H1 (cell line): ENCODE measurements at regions not wholly inside any gene's neighbourhood (a gene's known extent, or its start where the extent isn't known, plus 50 kb on each side); places are given as distances from the start of the nearest gene placed in this dataset.

Source experiments
- CTCF ChIA-PET: fragments of 300-600 bp; sonication (Branson Sonifier 250); formaldehyde crosslinking; loops from one replicate; lab custom pipeline; 2021; ENCODE audit not compliant: partially characterized antibody; lab: Charles Lee
- POLR2A ChIA-PET: fragments of 300-600 bp; sonication (Branson Sonifier 250); formaldehyde crosslinking; loops from one replicate; lab custom pipeline; 2021; ENCODE audit warnings: inconsistent platforms; ENCODE audit not compliant: partially characterized antibody; lab: Charles Lee
- DNase-seq, 2 experiments: peaks; one replicate each; pipeline versions ENCODE4 v3.0.0 to v3.0.0-alpha.2; 2010 to 2022; ENCODE audit warnings: low spot score in 2 of 2, low read depth in 1 of 2, mixed read lengths in 1 of 2
- FAIRE-seq: peaks from 2 replicates; lab custom pipeline; 2011; peaks lifted over from hg19 to GRCh38; lab: Jason Lieb, UNC
- H2AFZ ChIP-seq: 2 replicates; pipeline ENCODE4 v1.8.1; 2012; ENCODE audit warnings: low read length, inconsistent platforms
- H2AK5ac ChIP-seq: 2 replicates; pipeline ENCODE4 v1.6.1; 2013; ENCODE audit warnings: low read depth, low read length
- H2BK120ac ChIP-seq: replicated peaks from 2 replicates; pipeline ENCODE3; 2013; ENCODE audit warnings: low read depth, low read length, inconsistent platforms
- H2BK12ac ChIP-seq: 2 replicates; pipeline ENCODE4 v1.6.1; 2013; ENCODE audit warnings: low read depth, low read length
- H2BK15ac ChIP-seq: 2 replicates; pipeline ENCODE4 v1.6.1; 2013; ENCODE audit warnings: low read length
- H2BK20ac ChIP-seq: 2 replicates; pipeline ENCODE4 v1.6.1; 2013; ENCODE audit warnings: low read length
- H2BK5ac ChIP-seq: 2 replicates; pipeline ENCODE4 v1.6.1; 2013; ENCODE audit warnings: low read depth, low read length
- H3K14ac ChIP-seq: 2 replicates; pipeline ENCODE4 v1.6.1; 2013; ENCODE audit warnings: inconsistent platforms; ENCODE audit not compliant: insufficient read length
- H3K18ac ChIP-seq: 2 replicates; pipeline ENCODE4 v1.6.1; 2013; ENCODE audit warnings: low read length; ENCODE audit errors: extremely low read depth
- H3K23ac ChIP-seq: 2 replicates; pipeline ENCODE4 v1.6.1; 2013; ENCODE audit warnings: inconsistent platforms; ENCODE audit not compliant: insufficient read length
- H3K23me2 ChIP-seq: 2 replicates; pipeline ENCODE4 v1.6.1; 2013; ENCODE audit warnings: low read depth, low read length
- H3K27ac ChIP-seq: 2 replicates; pipeline ENCODE4 v1.6.1; 2011; ENCODE audit warnings: low read depth, low read length, inconsistent platforms
- H3K27me3 ChIP-seq, 4 experiments: replicated peaks in 1 of 4; 1 replicate in 1 of 4; 2 replicates in 3 of 4; pipeline versions ENCODE4 v1.6.1 to v1.8.1; 2011 to 2013; ENCODE audit warnings: low read length in 3 of 4, mild to moderate bottlenecking in 3 of 4, inconsistent platforms in 2 of 4, mixed read lengths in 2 of 4, moderate library complexity in 1 of 4; ENCODE audit not compliant: control insufficient read depth in 3 of 4, insufficient read depth in 3 of 4; ENCODE audit errors: extremely low read depth in 1 of 4
- H3K36me3 ChIP-seq, 4 experiments: 2 replicates each; pipeline versions ENCODE4 v1.6.1 to v1.8.1; 2011 to 2013; ENCODE audit warnings: mild to moderate bottlenecking in 4 of 4, low read length in 3 of 4, moderate library complexity in 2 of 4, control low read depth in 1 of 4, inconsistent platforms in 1 of 4; ENCODE audit not compliant: insufficient read depth in 4 of 4, control insufficient read depth in 2 of 4
- H3K4ac ChIP-seq: replicated peaks from 2 replicates; pipeline ENCODE3; 2013; ENCODE audit warnings: low read length, low read depth, mixed read lengths, inconsistent platforms; ENCODE audit not compliant: insufficient read length
- H3K4me1 ChIP-seq, 4 experiments: replicated peaks in 1 of 4; 1 replicate in 1 of 4; 2 replicates in 3 of 4; pipeline versions ENCODE4 v1.6.1 to v1.8.1; 2011 to 2013; ENCODE audit warnings: low read length in 3 of 4, inconsistent platforms in 2 of 4, mixed read lengths in 1 of 4; ENCODE audit not compliant: insufficient read depth in 4 of 4, control insufficient read depth in 3 of 4
- H3K4me2 ChIP-seq, 2 experiments: 2 replicates each; pipeline versions ENCODE4 v1.6.1 to v1.8.1; 2011 to 2013; ENCODE audit warnings: low read depth in 2 of 2, low read length in 2 of 2, control low read depth in 1 of 2, inconsistent platforms in 1 of 2, mild to moderate bottlenecking in 1 of 2; ENCODE audit not compliant: insufficient read depth in 1 of 2
- H3K4me3 ChIP-seq, 4 experiments: fragments of 200-600, 300-600 bp in 1 of 4; sonication (generic), shearing (Covaris generic), sonication (Bioruptor Twin) in 1 of 4; 2 replicates each; pipeline versions ENCODE4 v1.5.1 to v1.8.1; 2011 to 2016; ENCODE audit warnings: low read length in 4 of 4, low read depth in 3 of 4, control low read depth in 2 of 4, inconsistent platforms in 2 of 4, mild to moderate bottlenecking in 2 of 4, mixed read lengths in 1 of 4, moderate library complexity in 1 of 4; ENCODE audit not compliant: insufficient read depth in 2 of 4; ENCODE audit errors: extremely low read depth in 1 of 4
- H3K56ac ChIP-seq: replicated peaks from 2 replicates; pipeline ENCODE3; 2013; ENCODE audit warnings: low read depth, mild to moderate bottlenecking, mixed read lengths, low read length, inconsistent platforms; ENCODE audit not compliant: insufficient read length
- H3K79me1 ChIP-seq: 2 replicates; pipeline ENCODE4 v1.6.1; 2013; ENCODE audit warnings: low read depth, low read length, control low read depth
- H3K79me2 ChIP-seq, 2 experiments: 2 replicates each; pipeline versions ENCODE4 v1.6.1 to v1.8.1; 2012 to 2013; ENCODE audit warnings: low read length in 2 of 2, mild to moderate bottlenecking in 2 of 2, inconsistent platforms in 1 of 2; ENCODE audit not compliant: insufficient read depth in 2 of 2, control insufficient read depth in 1 of 2
- H3K9ac ChIP-seq, 4 experiments: replicated peaks in 1 of 4; 1 replicate in 1 of 4; 2 replicates in 3 of 4; pipeline versions ENCODE4 v1.6.1 to v1.8.1; 2011 to 2013; ENCODE audit warnings: low read depth in 3 of 4, low read length in 3 of 4, control low read depth in 2 of 4, mild to moderate bottlenecking in 2 of 4, moderate library complexity in 2 of 4, inconsistent platforms in 1 of 4; ENCODE audit errors: extremely low read depth in 1 of 4
- H3K9me3 ChIP-seq, 2 experiments: 2 replicates each; pipeline versions ENCODE4 v1.6.1 to v1.8.1; 2012 to 2013; ENCODE audit warnings: mild to moderate bottlenecking in 2 of 2, moderate library complexity in 2 of 2, control low read depth in 1 of 2, inconsistent platforms in 1 of 2, low read depth in 1 of 2, low read length in 1 of 2, mixed read lengths in 1 of 2; ENCODE audit not compliant: insufficient read depth in 2 of 2
- H4K20me1 ChIP-seq, 2 experiments: replicated peaks in 1 of 2; 2 replicates each; pipeline versions ENCODE3 to v1.8.1; 2011 to 2013; ENCODE audit warnings: inconsistent platforms in 2 of 2, low read length in 2 of 2, mild to moderate bottlenecking in 1 of 2; ENCODE audit not compliant: insufficient read depth in 2 of 2, control insufficient read depth in 1 of 2
- H4K5ac ChIP-seq: 2 replicates; pipeline ENCODE4 v1.6.1; 2013; ENCODE audit warnings: low read length, low read depth, mixed read lengths, inconsistent platforms; ENCODE audit not compliant: insufficient read length
- H4K8ac ChIP-seq: 2 replicates; pipeline ENCODE4 v1.8.0; 2013; ENCODE audit warnings: mild to moderate bottlenecking, moderate library complexity, low read length, inconsistent platforms; ENCODE audit not compliant: insufficient read depth; ENCODE audit errors: extremely low read depth
- H4K91ac ChIP-seq: replicated peaks from 2 replicates; pipeline ENCODE3; 2013; ENCODE audit warnings: low read length, mixed read lengths, inconsistent platforms; ENCODE audit not compliant: insufficient read length
- E2F6 ChIP-seq: IDR thresholded peaks from 2 replicates; pipeline ENCODE4 v1.6.1; 2012; ENCODE audit warnings: inconsistent platforms
- EP300 ChIP-seq, 2 experiments: IDR thresholded peaks; 1 replicate in 1 of 2; 2 replicates in 1 of 2; pipeline ENCODE4 v1.6.1; 2011 to 2012; ENCODE audit warnings: low read depth in 2 of 2, low read length in 2 of 2, mild to moderate bottlenecking in 2 of 2, borderline replicate concordance in 1 of 2, inconsistent platforms in 1 of 2, moderate library complexity in 1 of 2
- FOSL1 ChIP-seq: IDR thresholded peaks from 2 replicates; pipeline ENCODE4 v1.6.1; 2011; ENCODE audit warnings: mild to moderate bottlenecking, low read depth, low read length, moderate library complexity; ENCODE audit not compliant: insufficient read depth
- KDM1A ChIP-seq: fragments of 200-600, 300-600 bp; sonication (generic); IDR thresholded peaks from 2 replicates; pipeline ENCODE4 v1.7.1; 2016; ENCODE audit warnings: mild to moderate bottlenecking, low read length, borderline replicate concordance
- KDM4A ChIP-seq: IDR thresholded peaks from one replicate; pipeline ENCODE4 v1.7.1; 2012; ENCODE audit warnings: low read depth, mild to moderate bottlenecking, moderate library complexity, low read length, inconsistent platforms; ENCODE audit not compliant: severe bottlenecking
- MAX ChIP-seq: IDR thresholded peaks from 2 replicates; pipeline ENCODE4 v1.6.1; 2012; ENCODE audit warnings: inconsistent platforms
- NANOG ChIP-seq: IDR thresholded peaks from 2 replicates; pipeline ENCODE4 v1.6.1; 2011; ENCODE audit warnings: low read length, low read depth, mild to moderate bottlenecking, inconsistent platforms; ENCODE audit not compliant: insufficient read depth, poor library complexity, severe bottlenecking
- POU5F1 ChIP-seq: IDR thresholded peaks from 2 replicates; pipeline ENCODE4 v1.6.1; 2011; ENCODE audit warnings: low read depth, mild to moderate bottlenecking, low read length, moderate library complexity
- SP2 ChIP-seq: IDR thresholded peaks from 2 replicates; pipeline ENCODE4 v1.6.1; 2012; ENCODE audit warnings: mild to moderate bottlenecking, low read length, inconsistent platforms
- WGBS, 2 experiments: shearing (Covaris generic) in 1 of 2; methylation state at CpG; one replicate each; pipeline versions ENCODE4 v1.1.6 to v1.1.7; 2013 to 2015; ENCODE audit warnings: low lambda C conversion rate in 2 of 2, mixed read lengths in 2 of 2, inconsistent platforms in 1 of 2, low coverage in 1 of 2, missing lambda C conversion rate in 1 of 2; ENCODE audit not compliant: insufficient replicate concordance in 2 of 2, insufficient coverage in 1 of 2, insufficient read length in 1 of 2; ENCODE audit errors: extremely low coverage in 1 of 2, missing lambda C conversion rate in 1 of 2; 5-methylcytosine and 5-hydroxymethylcytosine counted together

GRCh38 chr4:124000233-124000632, 603.6 kb downstream of the SPRY1 start:
- Histone ChIP-seq H4K8ac (no peak overlapping the region), H4K5ac (no peak overlapping the region)
- CTCF ChIA-PET, result no interaction called here

More at GRCh38 chr4:124000233-124000632, 603.6 kb downstream of the SPRY1 start:
- Histone ChIP-seq H3K4me1 (no peaks in the 10 kb centered on the region; a peak in 1 of 7 replicates), H2AK5ac (no peak overlapping the region), H2BK5ac (no peak overlapping the region), H3K56ac (no peak overlapping the region), H4K20me1 (no peaks in the 10 kb centered on the region), H2BK120ac (no peak overlapping the region), H3K79me1 (no peaks in the 10 kb centered on the region), H3K4me2 (no peak overlapping the region), H4K91ac (no peak overlapping the region), H3K18ac (no peak overlapping the region), H3K23ac (no peak overlapping the region), H2BK20ac (no peak overlapping the region), H2AFZ (no peak overlapping the region), H3K23me2 (no peaks in the 10 kb centered on the region), H3K4ac (no peak overlapping the region), H3K4me3 (no peak overlapping the region), H3K36me3 (no peaks in the 10 kb centered on the region), H3K9ac (no peak overlapping the region), H3K9me3 (no peaks in the 10 kb centered on the region), H2BK12ac (no peak overlapping the region), H3K27ac (no peak overlapping the region), H3K27me3 (no peaks in the 10 kb centered on the region), H2BK15ac (no peak overlapping the region), H3K14ac (no peak overlapping the region), H3K79me2 (no peaks in the 10 kb centered on the region)
- TF ChIP-seq EP300 (IDR thresholded peaks at IDR 0.05; ENCODE audit: borderline replicate concordance in 1 of 2, low read depth in 2 of 2, low read length in 2 of 2), result no peak
- TF ChIP-seq POU5F1, result no peak
- TF ChIP-seq NANOG, result no peak
- TF ChIP-seq E2F6, result no peak
- TF ChIP-seq KDM4A, result no peak
- TF ChIP-seq FOSL1, result no peak
- no peak for TF ChIP-seq SP2
- TF ChIP-seq MAX, result no peak
- no peak for TF ChIP-seq KDM1A
- POLR2A ChIA-PET, result no interaction called here
- 41% methylated on average over 2 of the region's 2 CpGs; no CpG with 5 or more reads in 1 of the 2 experiments for WGBS, 2 experiments
- DNase-seq, result no peak
- FAIRE-seq, result no peak
